Sigmoid colon (tissue), 4 donors: ENCODE measurements at regions not wholly inside any gene's neighbourhood (a gene's known extent, or its start where the extent isn't known, plus 50 kb on each side); places are given as distances from the start of the nearest gene placed in this dataset.

Source experiments
- CTCF ChIP-seq, 4 experiments: fragments of 450-650 bp in 3 of 4; fragments of 200-600 bp in 1 of 4; IDR thresholded peaks; one replicate each; pipeline ENCODE4 v1.5.1; 2016 to 2019; ENCODE audit warnings: antibody characterized with exemption in 4 of 4, mild to moderate bottlenecking in 3 of 4, moderate library complexity in 2 of 4
- POLR2AphosphoS5 ChIP-seq, 4 donors: sonication (generic); formaldehyde crosslinking; IDR thresholded peaks; one replicate each; pipeline ENCODE4 v1.6.1; 2017; ENCODE audit warnings: antibody characterized with exemption in 4 of 4

GRCh38 chr2:19738707-19739106 lies 163.1 kb downstream of the TTC32 start:
- TF ChIP-seq CTCF (IDR thresholded peaks at IDR 0.05) (no peak), POLR2AphosphoS5 (IDR thresholded peaks at IDR 0.05) (peak in 3 of 4 donors; percentile 41 to 60 (median 51))
